D341Med (cell line): ENCODE measurements at regions not wholly inside any gene's neighbourhood (a gene's known extent, or its start where the extent isn't known, plus 50 kb on each side); places are given as distances from the start of the nearest gene placed in this dataset.
"Not testable (repeated sequence)": the region's sequence is repeated elsewhere in the genome, so short reads cannot be mapped to it uniquely, and the experiment has no call there.

Experiments used
- DNase-seq: peaks from one replicate; pipeline ENCODE4 v3.0.0; 2012; ENCODE audit warnings: low spot score

DNA sequence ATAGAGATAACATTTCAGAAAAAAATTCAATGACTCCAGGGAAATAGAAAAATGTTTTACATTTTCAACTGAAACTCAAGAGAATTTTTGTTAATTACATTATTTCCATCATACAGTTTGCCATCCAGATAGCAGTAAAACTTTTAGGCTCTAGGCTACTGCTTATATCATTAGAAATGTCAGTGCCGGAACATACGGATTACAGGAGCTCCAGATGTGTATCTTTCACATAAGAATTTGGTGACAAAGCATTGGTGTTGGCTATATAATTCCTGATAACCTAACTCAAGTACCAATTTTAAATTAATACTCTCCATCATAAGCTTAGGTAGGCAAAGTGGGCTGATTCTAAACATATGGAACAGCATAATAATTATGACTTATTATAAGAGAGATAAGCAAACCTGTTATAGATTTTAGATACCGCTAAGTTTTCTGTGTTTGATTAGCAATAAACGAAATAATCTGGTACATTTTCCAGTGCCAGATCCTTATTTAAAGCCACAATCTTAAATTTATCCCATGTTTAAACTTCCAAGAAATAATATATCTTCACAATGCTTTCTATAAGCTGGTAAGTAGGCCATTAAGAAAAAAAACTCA, 637.9 kb downstream of the NXPH1 start:
- no peak for DNase-seq

DNA sequence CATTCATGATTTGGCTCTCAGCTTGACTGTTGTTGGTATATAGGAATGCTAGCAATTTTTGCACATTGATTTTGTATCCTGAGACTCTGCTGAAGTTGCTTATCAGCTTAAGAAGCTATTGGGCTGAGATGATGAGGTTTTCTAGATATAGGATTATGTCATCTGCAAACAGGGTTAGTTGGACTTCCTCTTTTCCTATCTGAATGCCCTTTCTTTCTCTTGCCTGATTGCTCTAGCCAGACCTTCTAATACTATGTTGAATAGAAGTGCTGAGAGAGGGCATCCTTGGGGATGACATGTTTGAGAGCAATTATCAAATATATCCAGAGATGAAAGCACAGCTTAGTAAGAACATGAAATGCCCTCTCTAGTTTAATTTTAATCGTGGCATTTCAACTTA, 642.4 kb downstream of the NXPH1 start:
- not testable (repeated sequence) for DNase-seq

DNA sequence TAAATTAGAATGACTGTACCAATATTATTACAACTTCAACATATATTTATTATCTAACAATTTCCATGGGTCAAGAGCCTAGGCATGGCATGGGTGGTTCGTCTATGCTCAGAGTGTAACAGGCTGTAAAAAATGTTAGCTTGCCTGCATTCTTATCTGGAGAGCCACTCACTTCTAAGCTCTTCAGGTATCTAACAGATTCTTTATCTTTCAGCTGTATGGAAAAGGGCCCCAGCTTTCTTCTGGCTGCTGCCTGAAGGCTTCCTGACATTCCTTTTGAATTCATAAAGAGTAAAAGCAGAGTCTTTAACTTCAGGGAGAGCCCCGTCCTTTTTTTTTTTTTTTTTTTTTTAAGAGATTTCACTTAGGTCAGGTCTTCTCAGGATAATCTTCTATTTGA, 648.8 kb downstream of the NXPH1 start:
- DNase-seq: no peak

DNA sequence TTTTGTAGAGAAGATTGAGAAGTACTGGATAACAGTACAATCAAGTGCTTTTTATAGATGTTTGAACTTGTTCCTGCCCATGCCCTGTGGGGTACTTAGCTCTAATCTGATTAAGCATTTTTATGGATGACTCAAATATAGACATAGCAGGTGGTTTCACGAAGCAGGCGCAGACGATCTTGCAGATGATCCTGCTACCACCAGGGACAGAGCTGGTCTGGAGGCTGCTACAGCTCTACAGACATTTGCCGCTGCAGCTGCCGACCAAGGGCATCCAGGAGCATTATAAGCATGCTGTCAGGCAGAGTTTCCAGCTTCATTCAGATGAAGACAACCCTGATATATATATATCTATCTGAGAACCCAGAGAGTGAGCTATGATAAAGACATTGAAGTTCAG, 650.4 kb downstream of the NXPH1 start:
- peak; percentile 75 for DNase-seq

DNA sequence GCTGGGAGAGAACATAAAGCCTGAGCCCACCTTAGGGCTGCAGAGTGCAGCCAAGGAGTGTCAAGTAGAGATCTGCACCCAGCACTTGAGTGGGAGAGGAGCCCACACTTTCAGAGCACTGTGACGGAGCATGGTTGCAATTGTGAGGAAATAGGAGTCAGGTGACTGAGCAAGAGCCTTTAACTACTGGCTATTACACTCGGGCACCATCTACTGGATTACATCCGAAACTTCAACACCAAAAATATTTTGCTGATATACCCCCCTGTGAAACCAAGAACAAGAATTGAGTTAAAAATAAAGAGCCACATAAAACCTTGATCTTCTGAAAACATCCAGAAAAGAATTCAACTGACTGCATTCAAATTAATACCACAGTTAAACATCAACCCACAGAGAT, 657.9 kb downstream of the NXPH1 start:
- DNase-seq: no peak

DNA sequence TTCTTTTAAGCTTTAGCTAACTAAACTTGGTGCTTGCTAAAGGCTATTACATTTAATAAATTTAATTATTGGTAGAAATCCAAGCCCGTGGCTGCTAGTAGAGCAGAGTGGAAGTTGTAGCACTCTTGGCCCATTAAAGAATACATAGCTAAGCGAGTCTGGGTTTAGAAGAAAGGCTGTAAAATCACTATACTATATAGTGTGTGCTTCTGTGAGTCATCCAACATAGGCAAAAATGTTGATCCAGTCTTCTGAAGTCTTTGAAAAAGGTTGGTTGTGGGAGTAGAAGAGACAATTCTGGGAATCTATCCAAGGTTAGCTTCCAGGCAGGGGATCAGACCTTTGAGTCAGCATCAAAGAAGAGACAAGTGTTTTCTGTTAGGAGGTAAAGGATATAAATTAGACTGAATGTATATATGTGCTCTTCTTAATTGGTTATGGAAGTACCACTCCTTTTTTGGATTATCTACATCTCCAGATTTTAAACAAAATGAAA, 664.2 kb downstream of the NXPH1 start:
- no peak for DNase-seq

DNA sequence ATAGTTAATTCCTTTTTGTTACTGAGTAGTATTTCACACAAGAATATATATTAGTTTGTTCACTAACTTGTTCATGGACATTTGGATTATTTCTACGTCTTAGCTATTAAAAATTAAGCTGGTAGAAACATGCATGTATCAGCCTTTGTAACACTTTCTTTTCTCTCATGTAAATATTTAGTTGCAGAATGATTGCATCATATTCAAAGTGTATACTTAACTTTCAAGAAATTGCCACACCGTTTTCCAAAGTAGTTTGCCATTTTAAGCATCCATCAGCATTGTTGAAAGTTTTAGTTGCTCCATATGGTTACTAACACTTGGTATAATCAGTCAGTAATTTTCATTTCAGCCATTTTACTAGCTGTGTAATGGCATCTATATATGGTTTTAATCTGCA, 666.9 kb downstream of the NXPH1 start:
- DNase-seq: no peak

DNA sequence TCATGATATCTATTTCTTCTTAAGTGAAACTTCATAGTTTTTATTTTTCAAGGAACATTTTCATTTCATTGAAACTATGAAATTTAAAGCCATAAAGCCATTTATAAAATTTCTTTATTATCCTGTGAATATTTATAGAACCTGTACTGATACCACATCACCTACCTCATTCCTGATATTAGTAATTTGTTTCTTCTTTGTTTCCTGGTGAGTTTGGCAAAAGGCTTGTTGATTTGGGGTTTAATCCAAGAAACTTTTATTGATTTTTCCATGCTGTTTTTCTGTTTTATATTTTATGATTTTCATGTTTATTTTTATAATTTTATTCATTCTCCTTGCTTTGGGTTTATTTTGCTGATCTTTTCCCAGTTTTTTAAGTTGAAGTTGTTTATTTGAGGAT, 669.4 kb downstream of the NXPH1 start:
- no peak for DNase-seq

DNA sequence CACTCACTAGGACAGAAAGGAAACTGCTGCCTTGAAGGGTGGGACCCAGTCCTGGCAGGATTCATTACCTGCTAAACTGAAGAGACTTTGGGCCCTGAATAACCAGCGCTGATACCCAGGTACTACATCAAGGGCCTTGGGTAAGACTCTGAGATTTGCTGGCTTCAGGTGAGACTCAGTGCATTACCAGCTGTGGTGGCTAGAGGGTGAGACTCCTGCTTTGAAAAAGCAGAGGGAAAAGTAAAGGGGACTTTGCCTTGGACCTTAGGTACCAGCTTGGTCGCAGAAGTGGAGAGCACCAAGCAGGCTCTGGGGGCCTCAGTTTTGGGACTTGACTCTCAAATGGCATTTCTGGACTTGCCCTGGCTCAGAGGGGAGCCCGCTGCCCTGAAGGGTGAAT, 673.3 kb downstream of the NXPH1 start:
- DNase-seq: no peak

DNA sequence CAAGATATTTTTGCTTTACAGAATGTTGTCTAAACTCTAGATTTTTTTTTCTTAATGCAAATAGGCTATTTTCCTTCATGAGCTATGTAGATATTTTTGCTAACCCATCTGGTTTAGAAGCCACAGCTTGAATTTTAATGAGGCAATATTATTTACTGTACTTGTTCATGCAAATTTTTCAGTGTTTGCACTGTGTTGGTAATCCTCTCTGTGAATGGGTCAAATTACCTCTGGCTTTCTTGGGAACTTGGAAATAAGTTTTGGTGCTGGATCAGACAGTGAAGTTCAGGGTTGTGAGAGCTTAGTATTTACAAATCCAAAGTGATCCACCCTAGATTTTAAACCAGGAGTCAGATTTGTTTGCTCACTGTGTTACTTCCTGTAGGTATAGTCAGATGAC, 686.9 kb downstream of the NXPH1 start:
- DNase-seq: no peak

DNA sequence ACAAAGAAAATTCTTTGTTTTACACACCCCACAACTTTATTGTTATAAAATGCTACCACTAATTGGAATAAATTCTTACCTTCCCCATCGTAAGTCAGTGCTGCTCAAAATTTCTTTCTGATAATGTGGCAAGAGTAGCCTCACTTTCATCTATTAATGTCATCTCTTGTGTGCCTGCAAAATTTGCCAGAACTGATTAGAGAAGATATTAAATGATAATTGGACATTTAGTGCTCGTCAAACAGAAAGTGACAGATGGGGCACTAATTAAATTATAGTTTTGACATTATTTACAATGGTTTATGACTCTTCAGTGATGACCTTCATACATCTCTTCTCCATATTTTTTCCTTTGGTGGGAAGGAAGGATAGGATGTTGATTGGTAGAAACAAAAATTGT, 690.9 kb downstream of the NXPH1 start:
- DNase-seq: no peak

DNA sequence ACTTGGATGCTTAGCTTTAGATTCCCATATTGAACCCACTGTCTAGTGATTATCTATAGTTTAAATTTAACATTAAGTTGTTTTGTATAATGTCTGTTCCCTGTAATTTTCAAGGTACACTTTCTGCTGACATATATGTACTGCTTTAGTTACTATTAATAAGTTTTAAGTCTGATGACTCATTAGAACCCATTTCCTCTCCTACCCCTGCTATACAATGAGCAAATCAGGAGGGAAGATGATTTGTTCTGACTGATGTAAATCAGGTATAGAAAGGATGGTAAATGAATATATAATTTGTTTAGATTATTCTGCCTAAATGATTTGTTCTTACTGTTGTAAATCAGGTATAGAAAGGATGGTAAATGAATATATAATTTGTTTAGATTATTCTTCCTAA, 691.8 kb downstream of the NXPH1 start:
- DNase-seq: no peak

DNA sequence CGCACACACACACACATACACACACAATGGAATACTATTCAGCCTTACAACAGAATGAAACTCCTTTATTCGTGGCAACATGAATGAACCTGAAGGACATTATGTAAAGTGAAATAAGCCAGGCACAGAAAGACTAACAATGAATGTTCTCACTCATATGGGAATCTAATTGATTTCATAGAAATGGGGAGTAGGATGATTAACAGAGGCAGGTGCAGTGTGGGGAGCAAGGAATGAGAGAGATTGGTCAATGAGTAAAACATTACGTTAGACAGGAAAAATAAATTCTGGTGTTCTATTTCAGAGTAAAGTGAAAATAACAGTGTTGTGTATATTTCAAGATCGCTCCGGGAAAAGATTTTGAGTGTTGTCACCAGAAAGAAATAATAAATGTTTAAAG, 694.5 kb downstream of the NXPH1 start:
- no peak for DNase-seq

DNA sequence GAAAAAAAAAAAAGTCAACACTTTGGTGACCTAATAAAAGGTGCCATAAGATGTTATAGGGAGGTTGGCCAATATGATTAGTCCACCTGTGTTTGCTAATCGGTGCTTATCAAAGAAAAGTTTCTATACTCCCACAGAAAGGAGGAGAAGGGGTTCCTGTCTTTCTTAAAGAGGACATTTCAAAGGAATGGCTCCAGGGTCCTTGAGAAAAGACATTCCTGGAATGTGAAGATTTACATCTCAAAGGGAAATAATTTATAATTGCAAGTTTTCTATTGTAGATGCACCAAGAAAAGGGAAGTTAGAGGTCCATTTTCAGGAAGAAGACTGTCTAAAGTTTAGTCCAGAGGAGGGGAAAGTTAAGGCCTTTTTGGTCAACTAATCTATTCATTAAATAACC, 715.3 kb downstream of the NXPH1 start:
- DNase-seq: no peak

DNA sequence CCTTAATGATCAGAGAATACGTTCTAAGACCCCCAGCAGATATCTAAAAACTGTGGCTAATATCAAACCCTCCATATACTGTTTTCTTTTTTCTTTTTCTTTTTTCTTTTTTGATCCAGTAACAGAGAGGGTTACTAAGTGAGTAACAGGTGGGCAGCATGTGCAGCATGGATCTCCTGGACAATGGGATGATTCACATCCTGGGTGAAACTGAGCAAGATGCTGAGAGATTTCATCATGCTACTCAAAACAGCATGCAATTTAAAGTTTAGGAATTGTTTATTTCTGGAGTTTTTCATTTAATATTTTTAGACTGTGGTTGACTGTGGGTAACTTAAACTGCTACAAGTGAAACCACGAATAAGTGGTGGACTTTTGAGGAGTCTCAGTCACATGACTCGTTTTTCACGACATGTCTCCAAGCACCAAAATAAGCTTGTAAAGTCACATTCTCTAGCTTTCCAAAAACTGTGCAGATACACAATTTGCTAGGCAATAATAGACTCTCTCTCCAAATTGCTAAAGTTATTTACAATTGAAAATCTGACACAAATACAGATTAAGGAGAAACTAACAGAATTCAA, 716.2 kb downstream of the NXPH1 start:
- DNase-seq: no peak

DNA sequence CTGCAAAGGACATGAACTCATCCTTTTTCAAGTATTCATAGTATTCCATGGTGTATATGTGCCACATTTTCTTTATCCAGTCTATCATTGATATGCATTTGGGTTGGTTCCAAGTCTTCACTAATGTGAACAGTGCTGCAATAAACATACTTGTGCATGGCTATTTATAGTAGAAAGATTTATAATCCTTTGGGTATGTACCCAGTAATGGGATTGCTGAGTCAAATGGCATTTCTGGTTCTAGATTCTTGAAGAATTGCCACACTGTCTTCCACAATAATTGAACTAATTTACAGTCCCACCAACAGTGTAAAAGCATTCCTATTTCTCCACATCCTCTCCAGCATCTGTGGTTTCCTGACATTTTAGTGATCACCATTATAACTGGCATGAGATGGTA, 730.3 kb downstream of the NXPH1 start:
- DNase-seq: not testable (repeated sequence)

DNA sequence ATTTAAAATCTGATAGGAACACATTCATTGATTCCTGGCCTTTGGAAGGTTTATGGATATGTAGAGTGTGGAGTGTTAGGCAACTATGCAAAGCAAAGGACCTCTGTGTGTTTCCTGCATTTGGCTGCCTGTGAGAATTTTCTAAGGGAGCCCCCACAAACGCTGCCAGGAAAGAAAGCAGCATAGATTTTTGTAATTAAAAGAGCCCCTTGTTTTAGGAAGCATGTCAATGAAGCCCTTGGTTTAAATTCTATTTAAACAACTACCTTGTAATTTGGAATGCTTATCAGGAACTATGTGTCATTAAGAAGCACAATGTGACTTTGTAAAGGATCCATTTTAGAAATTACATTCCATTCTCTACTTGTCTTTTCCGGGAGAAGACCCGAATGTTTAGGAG, 742.5 kb downstream of the NXPH1 start:
- DNase-seq: no peak

DNA sequence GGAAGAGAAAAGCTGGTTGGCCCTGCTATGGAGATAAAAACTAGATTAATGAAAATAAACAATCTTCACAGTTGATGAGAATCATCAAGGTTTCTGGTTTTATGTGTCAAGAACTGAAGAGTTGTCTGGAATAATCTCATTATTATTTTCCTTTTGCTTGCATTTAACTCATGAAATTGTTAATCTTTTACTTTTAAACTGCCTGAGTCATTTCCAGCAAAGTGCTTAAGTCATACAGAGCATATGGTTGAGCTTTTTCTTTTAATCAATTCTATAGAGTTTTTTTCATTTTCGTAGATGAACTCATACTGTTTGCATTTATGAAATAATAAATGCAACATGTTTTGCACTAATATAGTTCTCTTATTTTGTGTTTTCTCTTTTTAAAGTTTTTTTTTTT, 747.9 kb downstream of the NXPH1 start:
- no peak for DNase-seq

DNA sequence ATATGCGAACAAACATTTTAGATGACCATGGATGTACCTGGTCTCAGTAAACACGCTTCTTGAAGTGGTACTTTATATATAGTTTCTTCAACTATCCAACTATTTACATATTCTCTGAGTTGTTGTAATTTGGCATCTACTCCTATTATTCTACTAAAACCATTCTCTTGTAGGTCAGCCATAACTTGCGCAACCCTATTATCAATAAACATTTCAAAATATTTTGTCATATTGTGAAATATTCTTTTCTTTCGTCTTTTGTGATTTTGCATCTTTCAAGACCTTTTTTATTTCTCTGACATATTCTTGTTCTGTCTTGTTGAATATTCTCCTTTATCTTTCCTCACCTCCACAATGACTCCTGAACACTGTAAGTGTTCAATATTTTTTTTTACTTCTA, 753.3 kb downstream of the NXPH1 start:
- no peak for DNase-seq

DNA sequence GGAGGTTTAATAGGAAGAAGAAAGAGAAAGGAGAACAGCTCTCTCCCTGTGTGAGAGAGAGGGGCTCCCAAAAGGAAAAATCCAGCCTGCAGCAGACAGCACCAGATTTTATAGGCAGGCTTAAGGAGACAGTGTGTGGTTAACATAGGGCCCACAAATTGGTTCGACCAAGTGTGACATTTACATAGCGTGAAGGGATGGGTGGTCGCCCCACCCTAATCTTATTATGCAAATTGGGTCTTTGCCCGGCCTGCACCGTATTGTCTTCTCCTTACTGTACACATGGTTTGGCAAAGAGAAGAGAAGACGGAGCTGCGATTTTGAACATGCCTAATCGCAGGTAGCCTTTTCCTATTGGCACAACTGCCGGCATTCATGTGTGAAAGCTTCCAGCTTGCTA, 756.3 kb downstream of the NXPH1 start:
- DNase-seq: peak; percentile 76

DNA sequence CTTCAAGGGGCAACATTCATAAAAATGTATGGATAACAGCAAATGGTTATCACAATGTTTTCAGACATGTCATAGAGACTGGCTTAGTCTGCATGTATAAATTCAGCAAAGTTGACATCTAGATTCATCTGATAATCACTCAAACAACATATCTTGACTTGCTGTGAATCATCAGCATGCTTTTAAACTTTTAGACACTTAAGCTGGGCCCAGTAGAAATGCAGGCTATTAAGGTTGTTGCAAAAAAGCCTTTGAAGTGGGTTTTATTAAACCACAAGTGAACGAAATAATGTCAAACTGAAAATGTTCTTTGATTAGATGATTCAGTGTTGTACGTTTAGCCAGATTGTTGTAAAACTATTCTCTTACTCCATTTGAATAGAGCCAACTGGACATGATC, 759.6 kb downstream of the NXPH1 start:
- no peak for DNase-seq

DNA sequence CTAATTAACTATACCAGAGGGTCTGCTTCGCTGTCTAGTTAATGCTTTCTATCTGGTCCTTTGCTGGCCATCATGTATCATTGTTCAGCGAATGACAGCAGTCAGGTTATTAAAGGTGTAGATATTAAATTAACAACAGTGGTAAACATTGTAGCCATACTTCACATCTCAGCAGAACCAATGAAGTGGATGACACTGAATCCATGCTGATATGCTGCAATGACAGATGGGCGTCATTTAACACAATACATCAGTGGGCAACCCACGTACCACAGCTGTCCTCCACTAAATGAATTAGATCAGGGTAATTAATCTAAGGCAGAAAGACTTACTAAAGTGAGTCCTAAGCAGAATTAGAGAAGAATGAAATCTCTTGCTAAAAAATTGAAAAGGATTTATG, 767.2 kb downstream of the NXPH1 start:
- peak; percentile 60 for DNase-seq

DNA sequence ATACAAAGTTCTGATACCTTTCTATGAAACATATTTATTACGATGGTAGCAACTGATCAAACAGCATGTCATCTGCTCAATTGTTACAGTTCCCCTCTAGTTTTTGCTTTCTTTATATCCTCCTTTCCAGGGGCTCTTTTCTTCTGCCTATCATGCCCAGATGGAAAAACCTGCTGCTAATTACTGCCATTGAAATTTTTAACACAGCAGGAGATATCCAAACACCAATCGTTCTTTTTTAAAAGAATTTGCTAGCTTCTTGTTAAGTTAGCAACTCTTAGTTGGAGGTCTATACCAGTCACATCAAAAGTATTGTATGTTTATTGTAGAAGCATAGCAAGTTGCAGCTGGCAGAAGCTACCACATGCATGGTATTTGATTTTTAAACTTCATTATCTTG, 768.5 kb downstream of the NXPH1 start:
- no peak for DNase-seq

DNA sequence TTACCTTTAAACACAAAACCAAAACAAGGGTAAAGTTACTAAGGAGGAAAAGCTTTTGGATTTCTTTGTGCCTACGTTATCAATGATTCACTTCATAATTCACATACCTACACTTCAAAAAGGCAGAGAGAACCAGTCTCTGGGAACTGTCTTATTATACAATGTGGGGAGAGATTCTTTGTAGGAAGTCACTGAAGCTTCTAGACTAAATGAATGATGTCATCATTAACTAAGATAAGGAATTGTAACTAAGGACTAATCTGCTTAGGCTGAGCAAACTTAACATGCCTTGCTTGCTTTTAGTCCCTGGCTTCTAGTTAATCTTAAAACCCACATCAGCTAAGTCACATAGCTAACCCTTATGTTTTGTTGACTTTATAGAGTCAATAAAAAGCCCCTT, 771.2 kb downstream of the NXPH1 start:
- DNase-seq: no peak
